GM18517 (cell line): ENCODE measurements at regions not wholly inside any gene's neighbourhood (a gene's known extent, or its start where the extent isn't known, plus 50 kb on each side); places are given as distances from the start of the nearest gene placed in this dataset.
"Not testable (repeated sequence)": the region's sequence is repeated elsewhere in the genome, so short reads cannot be mapped to it uniquely, and the experiment has no call there.

Experiments used
- ATAC-seq: cut with Tn5 transposase; IDR thresholded peaks from one replicate; pipeline ENCODE4 v1.9.1; 2021; ENCODE audit warnings: mild to moderate bottlenecking, moderate library complexity; ENCODE audit not compliant: unreplicated experiment

- no peak for ATAC-seq
Measured at GRCh38 chr14:44388306-44388705, 118.8 kb downstream of the FSCB start.

GRCh38 chr14:44385906-44386305 is 121.2 kb downstream of the FSCB start:
- no peak for ATAC-seq

GRCh38 chr14:44385296-44385695 is 121.8 kb downstream of the FSCB start:
- not testable (repeated sequence) for ATAC-seq

GRCh38 chr14:44384601-44385293 is 122.3 kb downstream of the FSCB start:
- ATAC-seq = not testable (repeated sequence)

GRCh38 chr14:44384093-44384492 is 123.0 kb downstream of the FSCB start:
- no peak for ATAC-seq

GRCh38 chr14:44383636-44384035 is 123.4 kb downstream of the FSCB start:
- ATAC-seq = no peak

- ATAC-seq = no peak
Measured at GRCh38 chr14:44379292-44379977, 127.6 kb downstream of the FSCB start.

- no peak for ATAC-seq
Measured at GRCh38 chr14:44374906-44375305, 132.2 kb downstream of the FSCB start.

GRCh38 chr14:44372807-44373489 is 134.1 kb downstream of the FSCB start:
- no peak for ATAC-seq

GRCh38 chr14:44372231-44372630 is 134.9 kb downstream of the FSCB start:
- no peak for ATAC-seq

GRCh38 chr14:44370727-44371126 is 136.4 kb downstream of the FSCB start:
- no peak for ATAC-seq

- no peak for ATAC-seq
Measured at GRCh38 chr14:44369401-44370123, 137.5 kb downstream of the FSCB start.

GRCh38 chr14:44361083-44361482 is 146.0 kb downstream of the FSCB start:
- no peak for ATAC-seq

- ATAC-seq = no peak
Measured at GRCh38 chr14:44353805-44354204, 153.3 kb downstream of the FSCB start.

- no peak for ATAC-seq
Measured at GRCh38 chr14:44352201-44352600, 154.9 kb downstream of the FSCB start.

- ATAC-seq = no peak
Measured at GRCh38 chr14:44347316-44347715, 159.8 kb downstream of the FSCB start.

- ATAC-seq = no peak
Measured at GRCh38 chr14:44341116-44341515, 166.0 kb downstream of the FSCB start.

- ATAC-seq = no peak
Measured at GRCh38 chr14:44339862-44340261, 167.2 kb downstream of the FSCB start.

GRCh38 chr14:44339231-44339630 is 167.9 kb downstream of the FSCB start:
- no peak for ATAC-seq

- no peak for ATAC-seq
Measured at GRCh38 chr14:44317441-44317746, 189.7 kb downstream of the FSCB start.

- ATAC-seq = no peak
Measured at GRCh38 chr14:44316647-44317440, 190.2 kb downstream of the FSCB start.
